Keratinocyte (primary cell): ENCODE measurements at regions not wholly inside any gene's neighbourhood (a gene's known extent, or its start where the extent isn't known, plus 50 kb on each side); places are given as distances from the start of the nearest gene placed in this dataset.

ENCODE experiments used
- DNase-seq: peaks from one replicate; pipeline ENCODE4 v3.0.0-alpha.2; 2011; ENCODE audit warnings: low read depth, missing footprints, low spot score
- FAIRE-seq: peaks from 2 replicates; lab custom pipeline; 2011; peaks lifted over from hg19 to GRCh38; lab: Jason Lieb, UNC
- H2AFZ ChIP-seq: 2 replicates; pipeline ENCODE4 v1.6.0; 2012; ENCODE audit warnings: low read length, control low read depth, inconsistent platforms; ENCODE audit not compliant: control insufficient read depth
- H3K27ac ChIP-seq: 2 replicates; pipeline ENCODE4 v1.5.1; 2011; ENCODE audit warnings: low read length; ENCODE audit not compliant: control insufficient read depth, insufficient read depth
- H3K27me3 ChIP-seq: 3 replicates; pipeline ENCODE4 v1.6.0; 2011; ENCODE audit warnings: low read length; ENCODE audit not compliant: control insufficient read depth, insufficient read depth; ENCODE audit errors: extremely low read depth
- H3K36me3 ChIP-seq, 2 experiments: 2 replicates in 1 of 2; 3 replicates in 1 of 2; pipeline ENCODE4 v1.5.1; 2011; ENCODE audit warnings: low read length in 2 of 2, mild to moderate bottlenecking in 1 of 2; ENCODE audit not compliant: control insufficient read depth in 2 of 2, insufficient read depth in 2 of 2; ENCODE audit errors: extremely low read depth in 1 of 2
- H3K4me1 ChIP-seq: 3 replicates; pipeline ENCODE4 v1.5.1; 2011; ENCODE audit warnings: low read length; ENCODE audit not compliant: control insufficient read depth, insufficient read depth; ENCODE audit errors: extremely low read depth
- H3K4me2 ChIP-seq: 3 replicates; pipeline ENCODE4 v1.6.0; 2011; ENCODE audit warnings: low read depth, low read length; ENCODE audit not compliant: control insufficient read depth, insufficient read depth; ENCODE audit errors: extremely low read depth
- H3K4me3 ChIP-seq, 3 experiments: fragments of 200-600 bp in 1 of 3; sonication (generic) in 1 of 3; 2 replicates in 2 of 3; 3 replicates in 1 of 3; pipeline ENCODE4 v1.5.1; 2011 to 2016; ENCODE audit warnings: low read length in 3 of 3, mild to moderate bottlenecking in 3 of 3, control low read depth in 2 of 3, inconsistent platforms in 1 of 3, low read depth in 1 of 3, mixed read lengths in 1 of 3, mixed run types in 1 of 3, moderate library complexity in 1 of 3; ENCODE audit not compliant: control insufficient read depth in 2 of 3, insufficient read depth in 2 of 3; ENCODE audit errors: extremely low read depth in 1 of 3
- H3K79me2 ChIP-seq: 2 replicates; pipeline ENCODE4 v1.6.0; 2012; ENCODE audit warnings: low read length; ENCODE audit not compliant: control insufficient read depth, insufficient read depth
- H3K9ac ChIP-seq: 3 replicates; pipeline ENCODE4 v1.6.0; 2011; ENCODE audit warnings: low read length; ENCODE audit not compliant: control insufficient read depth, insufficient read depth; ENCODE audit errors: extremely low read depth
- H3K9me1 ChIP-seq: 3 replicates; pipeline ENCODE4 v1.6.0; 2011; ENCODE audit warnings: low read length; ENCODE audit not compliant: control insufficient read depth, insufficient read depth; ENCODE audit errors: extremely low read depth
- H3K9me3 ChIP-seq: 2 replicates; pipeline ENCODE4 v1.5.1; 2012; ENCODE audit warnings: low read depth, low read length; ENCODE audit not compliant: control insufficient read depth
- H4K20me1 ChIP-seq: 3 replicates; pipeline ENCODE4 v1.6.0; 2011; ENCODE audit warnings: low read length; ENCODE audit not compliant: control insufficient read depth, insufficient read depth; ENCODE audit errors: extremely low read depth
- EZH2 ChIP-seq: IDR thresholded peaks from one replicate; pipeline ENCODE4 v1.6.1; 2012; ENCODE audit warnings: inconsistent platforms, mild to moderate bottlenecking, low read length, moderate library complexity
- dilution Hi-C: fragments of 300-500 bp; cut with MboI; formaldehyde crosslinking; loops from one replicate; pipeline ENCODE4 v1.7.0; 2020; ENCODE audit warnings: low sequenced_read_pairs; ENCODE audit not compliant: extremely low pct_ligation_motif_present
- TF ChIP-seq, protein P1 (sequence below), 3 experiments: IDR thresholded peaks in 1 of 3; conservative IDR thresholded peaks in 1 of 3; optimal IDR thresholded peaks in 1 of 3; 2 replicates in 2 of 3; 3 replicates in 1 of 3; pipeline versions ENCODE3 to v1.5.1; 2011; ENCODE audit warnings: low read length in 3 of 3, mild to moderate bottlenecking in 3 of 3, moderate library complexity in 2 of 3, control low read depth in 1 of 3, inconsistent platforms in 1 of 3; ENCODE audit not compliant: insufficient read depth in 2 of 3; ENCODE audit errors: extremely low read depth in 1 of 3

GRCh38 chr3:6089780-6090179, 771.1 kb upstream of the GRM7 start:
- TF ChIP-seq, protein P1, sequence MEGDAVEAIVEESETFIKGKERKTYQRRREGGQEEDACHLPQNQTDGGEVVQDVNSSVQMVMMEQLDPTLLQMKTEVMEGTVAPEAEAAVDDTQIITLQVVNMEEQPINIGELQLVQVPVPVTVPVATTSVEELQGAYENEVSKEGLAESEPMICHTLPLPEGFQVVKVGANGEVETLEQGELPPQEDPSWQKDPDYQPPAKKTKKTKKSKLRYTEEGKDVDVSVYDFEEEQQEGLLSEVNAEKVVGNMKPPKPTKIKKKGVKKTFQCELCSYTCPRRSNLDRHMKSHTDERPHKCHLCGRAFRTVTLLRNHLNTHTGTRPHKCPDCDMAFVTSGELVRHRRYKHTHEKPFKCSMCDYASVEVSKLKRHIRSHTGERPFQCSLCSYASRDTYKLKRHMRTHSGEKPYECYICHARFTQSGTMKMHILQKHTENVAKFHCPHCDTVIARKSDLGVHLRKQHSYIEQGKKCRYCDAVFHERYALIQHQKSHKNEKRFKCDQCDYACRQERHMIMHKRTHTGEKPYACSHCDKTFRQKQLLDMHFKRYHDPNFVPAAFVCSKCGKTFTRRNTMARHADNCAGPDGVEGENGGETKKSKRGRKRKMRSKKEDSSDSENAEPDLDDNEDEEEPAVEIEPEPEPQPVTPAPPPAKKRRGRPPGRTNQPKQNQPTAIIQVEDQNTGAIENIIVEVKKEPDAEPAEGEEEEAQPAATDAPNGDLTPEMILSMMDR (optimal IDR thresholded peaks at IDR 0.05 in 1 of 3, IDR thresholded peaks at IDR 0.05 in 1 of 3, conservative IDR thresholded peaks at IDR 0.05 in 1 of 3; ENCODE audit: extremely low read depth in 1 of 3, insufficient read depth in 2 of 3, low read length in 3 of 3), result no peak
- no peak for TF ChIP-seq EZH2
- Histone ChIP-seq H3K27me3 (no peaks in the 10 kb centered on the region), H3K9ac (no peak overlapping the region), H3K9me1 (no peaks in the 10 kb centered on the region), H3K4me1 (no peaks in the 10 kb centered on the region), H3K79me2 (no peaks in the 10 kb centered on the region), H4K20me1 (no peaks in the 10 kb centered on the region), H3K4me2 (no peak overlapping the region), H3K36me3 (no peaks in the 10 kb centered on the region), H3K9me3 (no peaks in the 10 kb centered on the region), H2AFZ (no peak overlapping the region), H3K27ac (no peak overlapping the region), H3K4me3 (no peak overlapping the region)
- FAIRE-seq (no peak), DNase-seq (no peak)
- dilution Hi-C loops, result no loop called here

DNA sequence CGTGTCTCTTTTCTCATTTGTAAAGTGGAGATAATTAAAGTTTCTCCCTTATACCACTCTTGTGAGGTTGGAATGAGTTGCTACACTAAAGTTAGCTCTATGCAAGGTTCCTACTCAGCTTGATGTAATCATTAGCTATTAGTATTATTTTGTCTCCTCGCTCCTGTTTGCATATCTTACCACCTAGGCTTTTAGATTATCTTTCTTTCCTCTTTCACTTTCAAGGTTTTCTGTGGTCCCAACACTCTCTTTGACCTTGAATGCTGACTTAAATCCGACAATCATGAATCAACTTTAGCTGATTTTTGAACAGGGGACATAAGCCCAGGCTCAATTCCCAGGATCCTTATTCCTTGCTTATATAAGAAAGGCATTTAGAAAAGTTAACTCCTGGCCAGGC, 769.7 kb upstream of the GRM7 start:
- no peaks in the 10 kb centered on the region for H3K4me1 ChIP-seq

More for the DNA sequence above, 769.7 kb upstream of the GRM7 start:
- Histone ChIP-seq H3K79me2 (no peaks in the 10 kb centered on the region), H3K9me3 (no peaks in the 10 kb centered on the region), H3K9ac (no peak overlapping the region), H2AFZ (no peak overlapping the region), H3K4me3 (no peak overlapping the region), H3K36me3 (no peaks in the 10 kb centered on the region), H3K27ac (no peak overlapping the region), H3K9me1 (no peaks in the 10 kb centered on the region), H3K4me2 (no peak overlapping the region), H4K20me1 (no peaks in the 10 kb centered on the region), H3K27me3 (no peaks in the 10 kb centered on the region)
- FAIRE-seq (no peak), DNase-seq (no peak)
- dilution Hi-C loops, result no loop called here
- no peak for TF ChIP-seq EZH2
- TF ChIP-seq, protein P1 (optimal IDR thresholded peaks at IDR 0.05 in 1 of 3, IDR thresholded peaks at IDR 0.05 in 1 of 3, conservative IDR thresholded peaks at IDR 0.05 in 1 of 3; ENCODE audit: extremely low read depth in 1 of 3, insufficient read depth in 2 of 3, low read length in 3 of 3), result no peak
